Lower lobe of right lung (tissue), 2 donors: ENCODE measurements at regions not wholly inside any gene's neighbourhood (a gene's known extent, or its start where the extent isn't known, plus 50 kb on each side); places are given as distances from the start of the nearest gene placed in this dataset.

Experiments
- ATAC-seq, 2 donors: fragments of 200-7000 bp; cut with Tn5 transposase; one replicate each; pipeline ENCODE4 v1.9.1; 2020 to 2022; ENCODE audit warnings: mild to moderate bottlenecking in 2 of 2, moderate library complexity in 2 of 2
- DNase-seq: peaks from one replicate; pipeline ENCODE4 v3.0.0-alpha.2; 2020
- H3K27ac ChIP-seq: fragments of 200-600 bp; one replicate; pipeline ENCODE4 v1.8.0; 2022
- H3K27me3 ChIP-seq: fragments of 200-600 bp; one replicate; pipeline ENCODE4 v1.8.0; 2022; ENCODE audit warnings: low read depth
- H3K36me3 ChIP-seq: fragments of 200-600 bp; one replicate; pipeline ENCODE4 v1.8.0; 2022; ENCODE audit warnings: mild to moderate bottlenecking
- H3K4me1 ChIP-seq: fragments of 200-600 bp; one replicate; pipeline ENCODE4 v1.8.0; 2022
- H3K4me3 ChIP-seq: fragments of 200-600 bp; one replicate; pipeline ENCODE4 v1.8.0; 2022; ENCODE audit warnings: mild to moderate bottlenecking
- H3K9me3 ChIP-seq: fragments of 200-600 bp; one replicate; pipeline ENCODE4 v1.8.0; 2022
- intact Hi-C: fragments of 100-400 bp; cut with DNase I; formaldehyde crosslinking; loops from one replicate; pipeline ENCODE4 v1.11.0; 2022
- TF ChIP-seq, protein P1 (sequence below): fragments of 200-600 bp; IDR thresholded peaks from one replicate; pipeline ENCODE4 v1.8.0; 2022; ENCODE audit warnings: antibody characterized with exemption, mild to moderate bottlenecking
- donor health status: DM: no; HTN: yes; CAD: no; lungs with severe emphysema.

- TF ChIP-seq, protein P1, sequence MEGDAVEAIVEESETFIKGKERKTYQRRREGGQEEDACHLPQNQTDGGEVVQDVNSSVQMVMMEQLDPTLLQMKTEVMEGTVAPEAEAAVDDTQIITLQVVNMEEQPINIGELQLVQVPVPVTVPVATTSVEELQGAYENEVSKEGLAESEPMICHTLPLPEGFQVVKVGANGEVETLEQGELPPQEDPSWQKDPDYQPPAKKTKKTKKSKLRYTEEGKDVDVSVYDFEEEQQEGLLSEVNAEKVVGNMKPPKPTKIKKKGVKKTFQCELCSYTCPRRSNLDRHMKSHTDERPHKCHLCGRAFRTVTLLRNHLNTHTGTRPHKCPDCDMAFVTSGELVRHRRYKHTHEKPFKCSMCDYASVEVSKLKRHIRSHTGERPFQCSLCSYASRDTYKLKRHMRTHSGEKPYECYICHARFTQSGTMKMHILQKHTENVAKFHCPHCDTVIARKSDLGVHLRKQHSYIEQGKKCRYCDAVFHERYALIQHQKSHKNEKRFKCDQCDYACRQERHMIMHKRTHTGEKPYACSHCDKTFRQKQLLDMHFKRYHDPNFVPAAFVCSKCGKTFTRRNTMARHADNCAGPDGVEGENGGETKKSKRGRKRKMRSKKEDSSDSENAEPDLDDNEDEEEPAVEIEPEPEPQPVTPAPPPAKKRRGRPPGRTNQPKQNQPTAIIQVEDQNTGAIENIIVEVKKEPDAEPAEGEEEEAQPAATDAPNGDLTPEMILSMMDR: no peak
- DNase-seq: no peak
- intact Hi-C loops: no loop called here
- Histone ChIP-seq H3K9me3 (no peaks in the 10 kb centered on the region), H3K4me1 (no peaks in the 10 kb centered on the region), H3K27ac (no peak overlapping the region), H3K36me3 (no peaks in the 10 kb centered on the region), H3K4me3 (no peak overlapping the region), H3K27me3 (peaks cover 18% of the 10 kb centered on the region)
- no peak for ATAC-seq
Observed at GRCh38 chr1:30103708-30104411, 619.5 kb downstream of the MATN1 start.

- no peak for ATAC-seq
- Histone ChIP-seq H3K27ac (no peak overlapping the region), H3K27me3 (peaks cover 17% of the 10 kb centered on the region), H3K4me1 (no peaks in the 10 kb centered on the region), H3K36me3 (no peaks in the 10 kb centered on the region), H3K9me3 (no peaks in the 10 kb centered on the region), H3K4me3 (no peak overlapping the region)
- intact Hi-C loops: no loop called here
- DNase-seq: no peak
- TF ChIP-seq, protein P1: no peak
Observed at GRCh38 chr1:30102605-30103004, 620.8 kb downstream of the MATN1 start.

DNA sequence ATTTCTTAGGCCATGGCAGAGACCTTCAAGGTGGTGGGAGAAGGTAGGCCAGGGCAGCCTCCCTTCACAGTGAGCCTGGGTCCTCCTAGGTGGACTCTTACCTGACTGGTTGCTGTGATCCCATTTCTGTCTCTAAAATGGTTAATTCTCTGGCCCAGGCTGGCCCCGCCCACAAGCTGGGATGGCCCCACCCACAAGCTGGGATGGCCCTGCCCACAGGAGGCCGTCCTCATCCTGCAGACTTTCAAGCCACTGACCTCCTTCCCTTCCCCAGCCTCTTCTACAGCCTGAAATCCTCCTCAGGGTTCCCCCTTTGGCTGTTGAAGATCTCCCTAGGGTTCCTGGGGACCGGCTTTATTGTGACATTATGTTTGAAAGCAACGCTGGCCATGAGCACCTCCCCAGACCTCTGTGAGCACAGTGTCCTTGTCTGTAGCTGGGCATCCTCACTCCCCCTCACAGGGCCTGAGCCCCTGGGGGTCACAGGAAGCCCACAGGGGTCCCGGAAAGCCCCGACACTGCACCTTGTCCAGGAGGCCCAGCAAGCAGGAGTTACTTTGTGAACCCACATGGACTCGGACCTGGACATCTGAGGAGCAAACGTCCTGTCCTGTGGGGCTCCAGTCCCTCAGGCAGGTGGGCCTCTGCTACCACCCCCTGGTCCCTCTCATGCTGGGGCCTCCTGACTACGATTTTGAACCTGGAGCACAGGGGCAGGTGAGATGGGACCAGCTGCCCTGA is 621.7 kb downstream of the MATN1 start:
- DNase-seq (no peak), ATAC-seq (no peak)
- peaks cover 8% of the 10 kb centered on the region for H3K27me3 ChIP-seq
- H3K27ac ChIP-seq: no peak overlapping the region
- H3K36me3 ChIP-seq: no peaks in the 10 kb centered on the region
- no peaks in the 10 kb centered on the region for H3K9me3 ChIP-seq
- TF ChIP-seq, protein P1: no peak
- no peaks in the 10 kb centered on the region for H3K4me1 ChIP-seq
- H3K4me3 ChIP-seq: no peak overlapping the region
- intact Hi-C loops: no loop called here

DNA sequence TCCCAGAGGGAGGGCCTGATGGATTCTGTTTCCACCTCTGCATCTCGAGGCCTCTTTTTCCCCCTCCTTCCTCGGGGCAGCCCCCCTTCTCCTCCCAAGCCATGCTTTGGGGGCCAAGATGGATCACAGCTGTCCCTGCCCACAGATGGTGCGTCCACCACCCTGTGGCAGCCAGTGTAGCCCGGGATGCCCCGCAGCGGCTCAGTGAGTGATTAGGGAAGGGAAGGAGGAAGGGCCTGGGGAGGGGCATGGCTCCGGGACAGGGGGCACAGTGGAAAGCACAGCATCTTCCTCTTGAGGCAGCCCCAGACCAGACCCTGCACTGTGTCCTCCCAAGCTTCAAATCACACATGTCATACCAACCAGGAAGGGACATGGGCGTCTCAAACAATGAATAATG is 622.4 kb downstream of the MATN1 start:
- DNase-seq: no peak
- ATAC-seq: no peak
- Histone ChIP-seq H3K27ac (no peak overlapping the region), H3K36me3 (no peaks in the 10 kb centered on the region), H3K4me1 (no peaks in the 10 kb centered on the region), H3K4me3 (no peak overlapping the region), H3K27me3 (peaks cover 6% of the 10 kb centered on the region), H3K9me3 (no peaks in the 10 kb centered on the region)
- intact Hi-C loops: no loop called here
- TF ChIP-seq, protein P1: no peak

DNA sequence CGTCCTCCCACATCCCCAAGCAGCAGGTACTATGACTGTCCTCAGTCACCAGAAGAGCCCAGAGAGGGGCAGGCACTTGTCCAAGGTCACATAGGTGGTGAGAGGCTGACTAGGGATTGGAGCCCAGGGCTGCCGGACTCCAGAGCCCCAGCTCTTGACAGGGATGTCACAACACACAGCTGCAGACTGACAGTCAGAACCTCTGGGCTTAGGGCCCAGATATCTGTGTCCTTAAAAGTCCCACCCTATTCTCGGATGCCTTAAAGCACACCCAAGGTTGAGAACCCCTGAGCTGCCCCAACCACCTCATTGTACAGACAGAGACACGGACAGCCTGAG is 622.9 kb downstream of the MATN1 start:
- no peaks in the 10 kb centered on the region for H3K4me1 ChIP-seq
- no peaks in the 10 kb centered on the region for H3K9me3 ChIP-seq
- intact Hi-C loops: no loop called here
- peaks cover 6% of the 10 kb centered on the region for H3K27me3 ChIP-seq
- TF ChIP-seq, protein P1: no peak
- no peak overlapping the region for H3K4me3 ChIP-seq
- no peak for ATAC-seq
- H3K27ac ChIP-seq: no peak overlapping the region
- DNase-seq: no peak
- H3K36me3 ChIP-seq: no peaks in the 10 kb centered on the region
